H7 (cell line): ENCODE measurements at regions not wholly inside any gene's neighbourhood (a gene's known extent, or its start where the extent isn't known, plus 50 kb on each side); places are given as distances from the start of the nearest gene placed in this dataset.
"Not testable (repeated sequence)": the region's sequence is repeated elsewhere in the genome, so short reads cannot be mapped to it uniquely, and the experiment has no call there.

ENCODE experiments used
- DNase-seq: peaks from one replicate; pipeline ENCODE4 v3.0.0; 2012
- H3K27me3 ChIP-seq: 2 replicates; pipeline ENCODE4 v1.6.0; 2011; ENCODE audit warnings: mild to moderate bottlenecking, low read length; ENCODE audit not compliant: control insufficient read depth, insufficient read depth
- H3K36me3 ChIP-seq: replicated peaks from 2 replicates; pipeline ENCODE4 v1.5.1; 2011; ENCODE audit warnings: low read length; ENCODE audit not compliant: control insufficient read depth, insufficient read depth
- H3K4me3 ChIP-seq: 2 replicates; pipeline ENCODE4 v1.5.1; 2011; ENCODE audit warnings: low read depth, mild to moderate bottlenecking, control low read depth, low read length, moderate library complexity; ENCODE audit not compliant: insufficient read depth

DNA sequence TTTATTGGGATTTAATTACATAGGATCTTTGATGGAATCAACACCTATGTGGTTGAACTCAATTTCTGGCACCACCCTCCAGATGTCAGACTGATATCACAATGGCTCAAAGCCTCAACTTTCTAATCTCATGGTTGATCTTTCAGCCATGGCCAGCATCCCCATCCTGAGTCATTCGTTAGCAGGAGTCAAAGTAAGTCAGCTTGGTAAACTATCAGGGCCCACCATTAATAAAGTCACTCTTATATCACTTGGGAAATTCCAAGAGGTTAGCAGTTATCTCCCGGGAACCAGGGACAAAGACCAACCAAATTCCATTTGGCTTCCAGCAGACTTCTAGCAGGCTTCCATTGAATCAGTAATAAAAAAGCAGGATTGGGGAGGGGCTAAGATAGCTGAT lies 50.7 kb upstream of the TNFSF4 start:
- DNase-seq, result no peak
- H3K4me3 ChIP-seq, result no peak overlapping the region
- H3K36me3 ChIP-seq, result no peaks in the 10 kb centered on the region
- H3K27me3 ChIP-seq, result no peaks in the 10 kb centered on the region

DNA sequence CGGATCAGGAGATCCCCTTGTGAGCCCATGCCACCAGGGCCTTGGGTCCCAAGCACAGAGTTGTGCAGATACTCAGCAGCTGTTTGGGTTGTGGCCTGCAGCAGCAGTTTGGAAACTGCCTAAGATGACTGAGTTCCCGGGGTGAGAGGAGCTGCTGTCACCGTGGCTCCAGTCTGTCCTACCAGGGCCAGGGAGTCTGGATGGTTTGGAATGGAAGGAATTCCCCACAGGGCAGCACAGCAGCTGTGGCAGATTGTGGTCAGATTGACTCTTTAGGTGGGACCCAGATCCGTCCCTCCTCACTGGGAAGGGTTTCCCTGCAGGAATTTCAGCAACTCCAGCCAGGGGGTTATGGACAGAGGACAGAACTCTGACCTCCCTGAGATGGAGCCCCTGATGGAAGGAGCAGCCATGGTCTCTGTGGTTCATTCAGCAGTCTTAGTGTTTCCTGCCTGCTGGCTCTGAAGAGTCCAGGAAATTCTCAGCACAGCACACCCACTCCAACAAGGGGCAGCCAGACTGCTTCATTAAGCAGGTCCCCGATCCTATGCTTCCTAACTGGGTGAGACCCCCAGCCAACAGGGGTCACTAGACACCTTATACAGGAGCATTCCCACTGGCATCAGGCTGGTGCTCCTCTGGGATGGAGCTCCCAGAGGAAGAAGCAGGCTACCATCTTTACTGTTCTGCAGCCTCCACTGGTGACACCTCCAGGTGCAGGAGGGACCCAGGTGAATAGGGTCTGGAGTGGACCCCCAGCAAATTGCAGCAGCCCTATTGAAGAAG lies 51.5 kb upstream of the TNFSF4 start:
- Histone ChIP-seq H3K4me3 (no peak overlapping the region), H3K36me3 (no peaks in the 10 kb centered on the region), H3K27me3 (no peaks in the 10 kb centered on the region)
- no peak for DNase-seq

DNA sequence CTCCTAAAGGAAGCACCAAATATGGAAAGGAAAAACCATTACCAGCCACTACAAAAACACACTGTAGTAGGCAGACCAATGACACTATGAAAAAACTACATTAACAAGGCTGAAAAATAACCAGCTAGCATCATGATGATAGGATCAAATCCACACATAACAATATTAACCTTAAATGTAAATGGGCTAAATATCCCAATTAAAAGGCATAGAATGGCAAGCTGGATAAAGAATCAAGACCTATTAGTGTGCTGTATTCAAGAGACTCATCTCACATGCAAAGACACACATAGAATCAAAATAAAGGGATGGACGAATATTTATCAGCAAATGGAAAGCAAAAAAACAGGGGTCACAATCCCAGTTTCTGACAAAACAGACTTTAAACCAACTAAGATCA lies 53.2 kb upstream of the TNFSF4 start:
- H3K27me3 ChIP-seq, H3K4me3 ChIP-seq, H3K36me3 ChIP-seq, DNase-seq: not testable (repeated sequence)

DNA sequence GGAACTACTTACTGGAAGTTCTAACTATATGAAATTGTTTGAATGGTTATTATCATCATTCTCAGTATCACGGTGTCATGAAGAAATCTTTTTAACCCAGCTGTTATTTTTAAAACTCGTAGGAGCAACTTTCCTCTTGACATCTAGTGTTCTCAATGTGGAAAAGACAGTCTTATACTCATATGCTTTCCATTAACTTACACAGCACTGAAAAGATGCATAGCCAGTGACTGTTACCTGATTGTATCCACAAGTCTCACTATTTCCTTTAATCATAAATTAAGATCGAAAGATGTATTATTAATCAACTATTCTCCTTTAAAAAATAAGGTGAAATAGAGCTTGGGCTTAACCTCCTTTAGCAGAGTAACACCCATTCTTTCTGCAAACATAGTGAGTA lies 59.7 kb upstream of the TNFSF4 start:
- Histone ChIP-seq H3K27me3 (no peaks in the 10 kb centered on the region), H3K4me3 (no peak overlapping the region), H3K36me3 (no peaks in the 10 kb centered on the region)
- DNase-seq, result no peak

DNA sequence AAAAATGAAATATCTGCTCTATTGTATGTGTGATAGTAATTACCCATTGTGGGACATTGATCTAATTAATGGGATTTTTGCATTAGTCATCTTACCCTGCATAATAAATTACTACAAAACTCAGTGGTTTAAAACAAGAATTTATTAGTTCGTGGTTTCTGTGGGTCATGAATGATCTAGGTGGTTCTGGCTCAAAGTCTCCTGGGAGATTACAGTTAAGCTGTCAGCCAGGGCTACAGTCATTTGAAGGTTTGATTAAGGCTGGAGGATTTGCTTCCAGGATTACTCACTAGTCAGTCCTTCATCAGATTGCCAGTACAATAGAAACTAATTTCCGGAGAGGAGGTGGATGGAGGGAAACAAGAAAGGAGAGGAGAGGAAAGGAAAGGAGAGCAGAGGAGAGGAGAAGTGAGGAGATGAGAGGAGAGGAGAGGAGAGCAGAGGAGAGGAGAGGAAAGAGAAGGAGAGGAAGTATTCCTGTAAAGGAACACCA lies 60.4 kb upstream of the TNFSF4 start:
- no peak overlapping the region for H3K4me3 ChIP-seq
- H3K27me3 ChIP-seq, result no peaks in the 10 kb centered on the region
- DNase-seq, result no peak
- H3K36me3 ChIP-seq, result no peaks in the 10 kb centered on the region

DNA sequence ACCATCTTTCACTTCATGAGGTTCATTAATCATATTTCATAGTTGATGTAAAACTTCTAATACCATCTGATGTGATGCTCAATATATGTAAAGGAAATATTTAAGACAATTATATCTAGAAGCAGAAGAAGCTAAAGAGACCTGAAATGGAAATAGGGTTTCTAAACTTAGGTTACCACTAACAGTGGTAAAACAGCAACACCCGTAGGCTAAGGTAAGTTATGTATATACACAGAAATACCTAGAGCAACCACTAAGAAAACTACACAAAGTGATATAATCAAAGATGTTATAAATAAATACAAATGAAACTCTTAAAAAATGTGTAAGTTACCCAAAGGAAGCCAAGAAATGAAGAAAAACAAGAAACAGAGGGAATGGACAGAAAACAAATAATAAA lies 61.1 kb upstream of the TNFSF4 start:
- Histone ChIP-seq H3K36me3 (no peaks in the 10 kb centered on the region), H3K27me3 (no peaks in the 10 kb centered on the region), H3K4me3 (no peak overlapping the region)
- no peak for DNase-seq

DNA sequence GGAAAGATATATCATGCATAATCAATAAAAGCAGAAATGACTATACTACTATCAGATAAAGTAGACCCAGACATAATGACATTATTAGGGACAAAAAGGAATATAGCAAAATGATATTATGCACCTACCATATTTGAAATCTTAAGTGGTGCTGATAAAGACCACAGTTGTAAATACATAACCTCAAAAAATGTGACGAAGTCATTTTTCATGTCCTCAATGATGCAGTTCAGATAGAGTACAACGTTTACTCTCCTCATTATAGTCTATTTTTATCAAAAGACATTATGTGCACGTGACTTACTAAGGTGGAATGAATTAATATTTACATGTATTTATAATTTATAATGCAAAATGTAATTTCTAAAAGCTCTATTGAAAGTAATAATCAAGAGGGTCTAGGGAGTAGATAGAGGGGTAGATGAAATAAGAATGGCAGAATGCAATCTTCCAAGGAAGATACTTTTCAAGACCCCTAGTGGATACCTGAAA lies 61.7 kb upstream of the TNFSF4 start:
- no peaks in the 10 kb centered on the region for H3K27me3 ChIP-seq
- no peaks in the 10 kb centered on the region for H3K36me3 ChIP-seq
- H3K4me3 ChIP-seq, result no peak overlapping the region
- no peak for DNase-seq

DNA sequence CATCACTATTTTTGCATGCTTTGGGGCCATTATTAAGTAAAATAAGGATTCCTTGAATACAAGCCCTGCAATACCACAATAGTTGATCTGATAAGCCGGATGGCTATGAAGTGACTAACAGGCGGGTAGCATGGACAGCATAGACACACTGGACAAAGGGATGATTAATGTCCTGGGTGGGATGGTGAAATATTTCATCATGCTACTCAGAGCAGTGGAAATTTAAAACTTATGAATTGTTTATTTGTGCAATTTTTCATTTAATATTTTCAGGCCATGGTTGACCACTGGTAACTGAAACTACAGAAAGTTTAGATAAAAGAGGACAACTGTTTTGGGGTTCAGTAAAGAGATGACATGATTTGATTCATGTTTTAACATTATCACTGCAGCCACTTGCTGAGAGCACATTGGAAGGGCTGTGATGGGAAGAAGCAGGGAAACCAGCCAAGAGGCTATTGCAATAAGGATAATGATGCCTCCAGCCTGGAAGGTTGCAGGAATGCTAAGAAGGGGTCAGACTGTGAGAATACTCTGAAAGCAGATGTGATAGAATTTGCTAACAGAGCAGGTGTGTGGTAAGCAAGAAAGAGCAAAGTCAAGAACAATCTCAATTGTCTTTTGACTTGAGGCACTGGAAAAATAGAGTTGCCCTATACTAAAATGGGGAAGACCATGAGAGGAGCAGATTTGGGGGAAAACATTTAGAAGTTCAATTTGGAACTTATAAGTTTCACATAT lies 62.5 kb upstream of the TNFSF4 start:
- Histone ChIP-seq H3K4me3 (no peak overlapping the region), H3K27me3 (no peaks in the 10 kb centered on the region), H3K36me3 (no peaks in the 10 kb centered on the region)
- DNase-seq, result no peak

DNA sequence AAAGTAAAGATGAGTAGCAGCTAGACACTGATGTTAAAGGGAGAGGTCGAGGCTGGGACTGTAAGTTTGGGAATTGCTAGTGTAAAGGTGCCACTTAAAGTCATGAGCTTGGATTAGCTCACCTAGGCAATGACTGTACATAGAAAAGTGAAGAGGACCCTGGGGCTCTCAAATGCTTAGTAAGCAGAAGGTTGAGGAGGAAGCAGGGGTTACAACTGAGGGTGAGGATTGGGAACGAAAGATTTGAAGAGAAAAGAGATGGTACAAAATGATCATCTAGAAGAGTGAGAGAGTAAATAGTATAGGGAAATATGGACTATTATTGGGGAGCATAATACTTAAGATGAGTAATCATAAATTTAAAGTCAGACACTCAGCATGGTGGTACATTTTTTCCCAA lies 63.1 kb upstream of the TNFSF4 start:
- H3K27me3 ChIP-seq, result no peaks in the 10 kb centered on the region
- H3K4me3 ChIP-seq, result no peak overlapping the region
- DNase-seq, result no peak
- no peaks in the 10 kb centered on the region for H3K36me3 ChIP-seq

DNA sequence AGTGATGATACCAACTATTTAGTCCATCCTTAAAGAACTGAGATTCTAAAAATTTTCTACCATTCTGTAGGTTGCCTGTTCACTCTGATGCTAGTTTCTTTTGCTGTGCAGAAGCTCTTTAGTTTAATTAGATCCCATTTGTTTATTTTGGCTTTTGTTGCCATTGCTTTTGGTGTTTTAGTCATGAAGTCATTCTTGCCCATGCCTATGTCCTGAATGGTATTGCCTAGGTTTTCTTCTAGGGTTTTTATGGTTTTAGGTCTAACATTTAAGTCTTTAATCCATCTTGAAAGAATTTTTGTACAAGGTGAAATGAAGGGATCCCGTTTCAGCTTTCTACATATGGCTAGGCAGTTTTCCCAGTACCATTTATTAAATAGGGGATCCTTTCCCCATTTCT lies 63.9 kb upstream of the TNFSF4 start:
- H3K4me3 ChIP-seq, DNase-seq, H3K36me3 ChIP-seq, H3K27me3 ChIP-seq: not testable (repeated sequence)

DNA sequence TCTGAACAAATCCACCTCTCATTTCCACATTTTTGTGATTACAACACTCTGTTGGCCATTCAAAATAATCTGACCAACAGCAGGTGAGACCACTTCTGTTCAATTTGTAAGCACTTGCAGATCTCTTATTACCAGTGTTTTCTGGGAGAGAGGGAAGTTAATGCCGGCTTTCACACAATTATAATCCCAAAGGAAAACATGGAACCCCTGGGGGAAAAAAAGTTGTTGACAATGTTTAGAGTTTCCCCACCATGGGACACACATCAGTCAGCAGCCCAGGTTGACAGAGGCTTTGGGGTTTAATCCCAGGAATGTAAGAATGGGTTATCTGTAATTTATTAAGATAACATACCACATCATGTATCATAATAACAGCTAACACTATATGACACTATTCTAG lies 68.4 kb upstream of the TNFSF4 start:
- no peak for DNase-seq
- H3K27me3 ChIP-seq, result no peaks in the 10 kb centered on the region
- H3K36me3 ChIP-seq, result no peaks in the 10 kb centered on the region
- H3K4me3 ChIP-seq, result no peak overlapping the region

DNA sequence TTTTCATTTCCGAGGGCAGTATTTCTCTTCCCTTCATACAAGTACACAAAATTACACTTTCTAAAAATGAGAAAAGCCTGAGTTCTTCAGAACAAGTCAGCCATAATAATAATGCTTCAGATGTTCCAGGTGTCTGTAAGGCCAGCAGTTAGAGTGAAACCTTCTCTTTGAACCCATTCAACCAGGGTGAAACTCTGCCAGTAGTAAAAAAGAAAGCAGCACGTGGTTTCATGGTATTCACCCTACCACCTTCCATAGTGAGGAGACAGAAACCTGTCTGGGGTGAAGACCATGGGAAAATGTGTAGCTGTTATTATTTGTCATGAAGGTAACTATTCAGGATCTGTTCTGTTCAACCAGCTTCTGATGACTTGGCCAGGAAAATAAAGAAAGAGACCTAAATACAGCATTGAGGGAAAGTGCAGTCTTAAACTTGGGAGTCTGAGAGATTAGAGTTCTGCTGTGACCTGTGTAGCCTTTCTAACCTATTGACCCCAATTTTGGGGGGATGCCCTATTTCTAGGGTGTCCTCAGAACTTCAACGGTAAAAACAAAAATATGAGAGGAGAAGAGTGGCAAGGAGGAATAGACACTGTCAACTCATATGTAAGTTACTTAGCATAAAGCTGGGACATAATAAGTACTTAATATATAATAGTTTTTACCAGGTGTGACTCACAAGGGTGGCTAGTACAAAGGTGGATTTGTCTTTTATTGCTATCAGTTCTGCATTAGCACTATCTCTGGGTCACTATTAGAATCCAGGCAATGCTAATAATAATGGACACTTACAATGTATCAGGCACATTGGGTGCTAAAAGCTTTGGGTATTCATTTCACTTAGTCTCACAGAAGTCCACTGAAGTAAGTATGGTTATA lies 70.0 kb upstream of the TNFSF4 start:
- Histone ChIP-seq H3K36me3 (no peaks in the 10 kb centered on the region), H3K4me3 (no peak overlapping the region), H3K27me3 (no peaks in the 10 kb centered on the region)
- DNase-seq, result no peak

DNA sequence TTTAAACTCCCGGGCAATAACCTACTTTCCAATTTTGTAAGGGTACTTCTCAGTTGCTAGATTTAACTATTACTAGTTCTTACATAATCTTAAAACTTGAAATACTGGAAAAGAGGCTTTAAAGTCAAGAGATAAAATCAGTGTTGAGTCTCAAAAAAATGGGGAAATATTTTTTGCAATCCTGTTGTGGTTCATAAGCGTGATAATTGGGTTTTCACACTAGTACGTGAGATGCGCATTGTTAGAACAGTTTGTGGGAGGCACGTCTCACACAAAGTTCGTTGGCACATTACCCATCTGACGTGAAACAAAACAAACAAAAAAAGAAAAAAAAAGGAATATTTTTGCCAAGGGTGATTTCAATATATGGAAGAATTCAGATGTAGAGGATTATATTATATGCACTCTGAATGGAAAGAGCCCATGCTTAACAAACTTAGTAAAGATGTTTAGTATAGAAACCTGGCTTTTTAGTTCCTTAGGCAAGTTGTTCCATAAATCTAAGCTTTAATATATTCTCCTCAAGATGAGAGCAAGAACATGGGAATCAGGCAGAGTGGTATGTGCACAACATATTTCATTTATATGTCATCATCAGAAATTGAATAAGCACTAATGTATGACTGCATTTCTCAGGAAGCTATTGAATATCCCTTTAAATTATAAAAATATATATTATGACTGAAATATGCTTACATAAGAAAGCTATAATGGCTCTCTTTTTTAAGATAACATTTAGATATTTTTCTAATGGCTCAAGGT lies 73.9 kb upstream of the TNFSF4 start:
- Histone ChIP-seq H3K36me3 (no peaks in the 10 kb centered on the region), H3K4me3 (no peak overlapping the region), H3K27me3 (no peaks in the 10 kb centered on the region)
- DNase-seq, result no peak

DNA sequence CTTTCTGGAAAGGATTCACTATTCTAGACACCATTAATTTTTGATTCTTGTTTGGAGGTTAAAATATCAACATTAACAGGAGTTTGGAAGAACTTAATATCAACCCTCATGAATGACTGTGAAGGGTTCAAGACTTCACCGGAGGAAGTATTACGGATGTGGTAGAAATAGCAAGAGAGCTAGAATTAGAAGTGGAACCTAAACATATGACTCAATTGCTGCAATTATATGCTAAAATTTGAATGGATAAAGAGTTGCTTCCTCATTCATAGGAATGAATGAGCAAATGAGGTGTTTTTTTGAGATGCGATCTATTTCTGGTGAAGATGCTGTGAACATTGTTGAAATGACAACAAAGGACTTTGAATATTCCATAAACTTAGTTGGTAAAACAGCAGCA lies 77.9 kb upstream of the TNFSF4 start:
- no peak for DNase-seq
- Histone ChIP-seq H3K36me3 (no peaks in the 10 kb centered on the region), H3K4me3 (no peak overlapping the region), H3K27me3 (no peaks in the 10 kb centered on the region)
